Brain microvascular endothelial cell (primary cell): ENCODE measurements at regions not wholly inside any gene's neighbourhood (a gene's known extent, or its start where the extent isn't known, plus 50 kb on each side); places are given as distances from the start of the nearest gene placed in this dataset.

ENCODE experiments used
- DNase-seq: peaks from one replicate; pipeline ENCODE4 v3.0.0-alpha.2; 2020
- H3K27ac ChIP-seq: fragments of 250-450 bp; sonication (Bioruptor Pico); 2 replicates; pipeline ENCODE4 v1.5.1; 2020; ENCODE audit warnings: mild to moderate bottlenecking, moderate library complexity
- H3K27me3 ChIP-seq: fragments of 250-450 bp; sonication (Bioruptor Pico); replicated peaks from 2 replicates; pipeline ENCODE4 v1.5.1; 2020; ENCODE audit warnings: mild to moderate bottlenecking
- H3K36me3 ChIP-seq: fragments of 250-450 bp; sonication (Bioruptor Pico); replicated peaks from 2 replicates; pipeline ENCODE4 v1.5.1; 2020; ENCODE audit warnings: mild to moderate bottlenecking
- H3K4me3 ChIP-seq: 2 replicates; pipeline ENCODE4 v1.5.1; 2011; ENCODE audit warnings: low read depth, mild to moderate bottlenecking, control low read depth, low read length, moderate library complexity
- CTCF ChIP-seq: IDR thresholded peaks from 2 replicates; pipeline ENCODE4 v1.5.1; 2011; ENCODE audit warnings: low read depth, mild to moderate bottlenecking, moderate library complexity, low read length, control low read depth, inconsistent platforms; ENCODE audit errors: missing control alignments
- in situ Hi-C: cut with HindIII; loops from 2 replicates; pipeline ENCODE4 v1.10.0; 2017; ENCODE audit warnings: low sequenced_read_pairs, low pct_ligation_motif_present

GRCh38 chr4:18961879-18962278, 940.3 kb upstream of the LCORL start:
- Histone ChIP-seq H3K36me3 (no peaks in the 10 kb centered on the region), H3K4me3 (no peak overlapping the region), H3K27me3 (no peaks in the 10 kb centered on the region), H3K27ac (no peak overlapping the region)
- no peak for DNase-seq
- in situ Hi-C loops: no loop called here
- no peak for TF ChIP-seq CTCF

GRCh38 chr4:18961266-18961665, 939.7 kb upstream of the LCORL start:
- H3K27ac ChIP-seq: no peak overlapping the region
- no peak for DNase-seq
- no peaks in the 10 kb centered on the region for H3K27me3 ChIP-seq
- H3K36me3 ChIP-seq: no peaks in the 10 kb centered on the region
- TF ChIP-seq CTCF: no peak
- in situ Hi-C loops: no loop called here
- no peak overlapping the region for H3K4me3 ChIP-seq

- Histone ChIP-seq H3K27me3 (no peaks in the 10 kb centered on the region), H3K27ac (no peak overlapping the region), H3K36me3 (no peaks in the 10 kb centered on the region), H3K4me3 (no peak overlapping the region)
- TF ChIP-seq CTCF: no peak
- no peak for DNase-seq
- in situ Hi-C loops: no loop called here
These were observed 936.2 kb upstream of the LCORL start for GRCh38 chr4:18957716-18958115.

- no peaks in the 10 kb centered on the region for H3K36me3 ChIP-seq
- in situ Hi-C loops: no loop called here
- no peak overlapping the region for H3K4me3 ChIP-seq
- H3K27ac ChIP-seq: no peak overlapping the region
- DNase-seq: no peak
- TF ChIP-seq CTCF: no peak
- no peaks in the 10 kb centered on the region for H3K27me3 ChIP-seq
These were observed 933.0 kb upstream of the LCORL start for GRCh38 chr4:18954538-18954937.

- no peak for DNase-seq
- Histone ChIP-seq H3K27me3 (no peaks in the 10 kb centered on the region), H3K27ac (no peak overlapping the region), H3K4me3 (no peak overlapping the region), H3K36me3 (no peaks in the 10 kb centered on the region)
- in situ Hi-C loops: no loop called here
- no peak for TF ChIP-seq CTCF
These were observed 932.1 kb upstream of the LCORL start for GRCh38 chr4:18953613-18954012.

- in situ Hi-C loops: no loop called here
- no peak overlapping the region for H3K4me3 ChIP-seq
- H3K36me3 ChIP-seq: no peaks in the 10 kb centered on the region
- H3K27ac ChIP-seq: no peak overlapping the region
- no peaks in the 10 kb centered on the region for H3K27me3 ChIP-seq
- DNase-seq: no peak
- no peak for TF ChIP-seq CTCF
These were observed 923.9 kb upstream of the LCORL start for GRCh38 chr4:18945464-18945863.
